ENCODE measurements at regions not wholly inside any gene's neighbourhood (a gene's known extent, or its start where the extent isn't known, plus 50 kb on each side); places are given as distances from the start of the nearest gene placed in this dataset.

GRCh38 chr18:49672853-49673252 is 111.0 kb downstream of the LIPG start (continued):
- TF ChIP-seq CEBPZ (IDR thresholded peaks at IDR 0.05; ENCODE audit: low read depth, low read length) (no peak), NFIC (IDR thresholded peaks at IDR 0.05; ENCODE audit: low read depth, low read length) (no peak)

DNA sequence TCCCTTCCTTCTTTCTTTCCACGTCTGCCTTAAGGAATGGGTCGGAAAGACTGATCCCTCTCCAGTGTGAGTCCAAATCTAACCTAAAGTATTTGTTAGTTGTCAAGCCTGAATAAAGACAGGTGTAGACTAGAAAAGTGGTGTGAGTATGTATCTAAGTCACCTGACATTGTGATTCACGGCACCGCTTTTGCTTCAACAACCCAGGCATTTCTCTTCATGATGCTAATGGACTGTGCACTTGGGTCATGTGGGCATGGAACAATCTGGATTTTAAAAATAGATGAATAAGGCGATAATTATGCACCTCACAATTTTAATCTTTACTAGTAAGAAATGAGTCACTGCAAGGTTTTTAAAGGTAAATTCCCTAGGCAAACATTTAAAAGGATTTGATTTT is 107.5 kb downstream of the LIPG start:
- H3K4me1 ChIP-seq (ENCODE audit: control insufficient read depth, insufficient read depth, low read length), result no peaks in the 10 kb centered on the region
- H3K27me3 ChIP-seq (replicated peaks in 1 of 2; ENCODE audit: control insufficient read depth in 2 of 2, insufficient read depth in 2 of 2, low read length in 1 of 2), result no peaks in the 10 kb centered on the region; a peak in 1 of 4 replicates
- RAD21 ChIA-PET (ENCODE audit: unreplicated experiment), result no interaction called here
- no peaks in the 10 kb centered on the region for H3K79me2 ChIP-seq (ENCODE audit: control insufficient read depth, insufficient read depth, low read length)
- H4K20me1 ChIP-seq (ENCODE audit: control insufficient read depth, insufficient read depth), result no peaks in the 10 kb centered on the region
- no peaks in the 10 kb centered on the region for H3K36me3 ChIP-seq (ENCODE audit: control insufficient read depth in 2 of 2, insufficient read depth in 2 of 2, low read length in 1 of 2)
- no peak for TF ChIP-seq ZNF217 (IDR thresholded peaks at IDR 0.05)
- TF ChIP-seq CUX1 (IDR thresholded peaks at IDR 0.05; ENCODE audit: insufficient replicate concordance, low read depth, low read length), result no peak
- no peak for TF ChIP-seq ATF3 (IDR thresholded peaks at IDR 0.05; ENCODE audit: borderline replicate concordance, extremely low read depth, low read depth, low read length)
- no peak for TF ChIP-seq YY1 (IDR thresholded peaks at IDR 0.05; ENCODE audit: low read depth, low read length)
- no peak for TF ChIP-seq BCLAF1 (IDR thresholded peaks at IDR 0.05)
- TF ChIP-seq SIX5 (IDR thresholded peaks at IDR 0.05; ENCODE audit: low read depth, low read length, severe bottlenecking), result no peak
- TF ChIP-seq POLR2AphosphoS5 (IDR thresholded peaks at IDR 0.05; ENCODE audit: low read length), result no peak
- no TSS peak for BruUV-seq (replicated peaks)
- no peak overlapping the region for H3K27ac ChIP-seq (ENCODE audit: control insufficient read depth, insufficient read depth)
- in situ Hi-C loops (cut with MboI), result no loop called here
- DNase-seq (ENCODE audit: low read depth, low spot score) (no peak), ATAC-seq (no peak), FAIRE-seq (no peak)
- CTCF ChIA-PET, result no interaction called here
- no peaks in the 10 kb centered on the region for H3K9me3 ChIP-seq (replicated peaks; ENCODE audit: control insufficient read depth, insufficient read depth, low read length)
- H2AFZ ChIP-seq (ENCODE audit: control insufficient read depth, low read depth, low read length), result no peak overlapping the region
- POLR2A ChIA-PET, result no interaction called here
- whole genome bisulfite sequencing (ENCODE audit: insufficient coverage, insufficient replicate concordance, low lambda C conversion rate, missing lambda C conversion rate), result 50% methylated on average over 5 of the region's 5 CpGs
- no peak overlapping the region for H3K4me2 ChIP-seq (ENCODE audit: control insufficient read depth, insufficient read depth)
- no peak overlapping the region for H3K9ac ChIP-seq (ENCODE audit: control insufficient read depth, insufficient read depth, low read length)
- H3K4me3 ChIP-seq, result no peak overlapping the region
- intact Hi-C loops (cut with micrococcal nuclease; ENCODE audit: unreplicated experiment), result no loop called here
- SMC1A ChIA-PET (ENCODE audit: uncharacterized antibody, unreplicated experiment), result interaction anchor here (1.5 kb wide), 1 partner anchor 21 kb away, joined by 4 read pairs; no protein-coding TSS in a partner anchor

Data from GM12878 (cell line).